DMS 273 treated with DMSO at 0.1 percent for 48 hours (cell line): ENCODE measurements at regions not wholly inside any gene's neighbourhood (a gene's known extent, or its start where the extent isn't known, plus 50 kb on each side); places are given as distances from the start of the nearest gene placed in this dataset.

Experiments
- DNase-seq: peaks from one replicate; lab custom pipeline; 2025; lab: John Stamatoyannopoulos, UW

- no peak for DNase-seq
Observed at GRCh38 chr2:37544591-37545031, 126.8 kb downstream of the CDC42EP3 start.

DNA sequence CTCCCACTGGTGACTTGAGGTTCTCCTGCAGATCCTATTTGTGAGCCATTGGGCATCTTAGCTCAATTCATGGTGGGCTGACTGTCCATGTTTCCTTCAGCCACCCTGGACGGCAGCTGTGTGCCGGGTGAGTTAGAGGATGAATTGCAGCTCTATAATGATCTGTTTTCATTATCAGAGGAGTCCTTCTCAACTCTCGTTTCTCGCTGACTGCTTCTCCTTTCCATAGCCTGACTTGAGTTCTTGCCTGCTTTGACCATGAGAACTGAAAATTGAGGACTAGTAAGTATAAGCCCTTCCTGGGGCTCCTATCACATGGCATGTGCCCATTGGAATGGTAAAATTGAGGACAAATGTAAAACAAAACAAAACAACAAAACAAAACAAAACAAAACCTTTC is 121.8 kb downstream of the CDC42EP3 start:
- no peak for DNase-seq

DNA sequence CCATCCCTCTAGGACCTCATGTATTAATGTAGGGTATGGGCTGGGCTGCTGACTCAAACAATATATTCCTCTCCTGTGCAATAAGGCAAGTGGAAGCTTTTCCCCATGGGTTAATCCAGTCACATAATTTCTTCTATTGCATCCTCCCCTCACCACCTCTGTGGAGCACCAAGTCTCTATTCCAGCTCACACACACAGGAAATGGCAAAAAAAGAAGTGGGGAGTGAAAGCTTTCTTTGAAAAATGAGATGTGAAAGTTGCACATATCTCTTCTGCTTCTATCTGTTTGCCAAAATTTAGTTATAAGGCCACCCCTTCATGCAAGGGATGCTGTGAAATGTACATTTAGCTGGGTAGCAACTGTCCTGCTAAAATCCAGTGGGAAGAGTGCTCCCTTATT is 121.3 kb downstream of the CDC42EP3 start:
- DNase-seq: no peak

GRCh38 chr2:37551783-37552182 is 119.7 kb downstream of the CDC42EP3 start:
- DNase-seq: no peak

- DNase-seq: no peak
Observed at GRCh38 chr2:37552339-37552738, 119.1 kb downstream of the CDC42EP3 start.

GRCh38 chr2:37553411-37554154 is 117.9 kb downstream of the CDC42EP3 start:
- no peak for DNase-seq

DNA sequence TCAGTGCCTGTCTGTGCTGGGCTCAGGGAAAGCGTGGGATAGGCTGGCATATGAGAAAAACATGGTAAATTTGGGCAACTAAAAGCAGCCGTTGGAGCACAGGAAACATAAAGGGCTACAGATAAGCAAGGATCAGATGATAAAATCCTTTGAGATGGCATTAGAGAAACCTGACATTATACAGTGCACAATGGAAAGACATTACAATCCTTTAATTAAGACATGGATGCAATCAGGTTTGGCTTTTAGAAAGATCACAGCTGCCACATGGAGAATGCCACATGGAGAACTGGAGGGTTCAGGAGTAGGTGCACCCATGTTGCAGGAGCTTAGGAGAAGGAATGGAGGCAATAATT is 117.3 kb downstream of the CDC42EP3 start:
- no peak for DNase-seq

DNA sequence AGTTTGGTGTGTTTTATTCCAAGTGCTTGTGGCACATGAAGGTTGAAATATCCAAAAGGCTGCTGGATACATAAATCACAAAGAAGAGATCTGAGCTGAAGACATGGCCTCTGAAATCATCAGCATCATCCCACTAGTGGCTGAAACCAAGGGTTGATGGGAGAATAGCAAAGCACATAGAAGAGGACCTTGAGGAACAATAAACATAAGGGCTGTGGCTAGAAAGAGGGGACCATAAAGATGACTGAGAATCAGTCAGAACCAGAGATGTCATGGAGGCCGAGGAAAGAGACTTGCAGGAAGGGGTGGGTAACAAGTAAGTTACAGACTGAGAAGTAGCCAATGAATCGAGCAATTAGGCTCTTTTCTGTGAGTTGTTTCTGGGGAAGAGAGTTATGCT is 116.8 kb downstream of the CDC42EP3 start:
- DNase-seq: no peak

- DNase-seq: no peak
Observed at GRCh38 chr2:37555457-37555856, 116.0 kb downstream of the CDC42EP3 start.

DNA sequence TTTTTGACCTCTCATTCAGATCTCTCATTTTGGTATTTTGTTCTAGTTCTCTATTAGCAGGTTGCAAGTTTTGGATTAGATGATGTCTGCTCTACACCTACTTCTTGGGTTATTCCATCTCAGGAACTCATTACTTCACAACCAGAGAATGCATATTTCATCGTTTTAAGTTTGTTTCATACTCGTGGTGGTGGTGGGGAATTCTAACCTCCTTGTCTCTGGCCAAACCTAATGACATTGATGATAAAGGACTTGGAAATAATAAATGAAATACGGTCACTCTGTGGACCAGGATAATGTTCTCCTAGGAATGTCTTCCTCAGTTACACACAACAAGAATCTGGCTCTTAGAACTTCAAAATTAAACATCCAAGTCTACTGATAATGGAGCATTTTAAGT is 115.2 kb downstream of the CDC42EP3 start:
- no peak for DNase-seq

- no peak for DNase-seq
Observed at GRCh38 chr2:37558623-37559022, 112.8 kb downstream of the CDC42EP3 start.

- no peak for DNase-seq
Observed at GRCh38 chr2:37560241-37560848, 111.1 kb downstream of the CDC42EP3 start.

- DNase-seq: no peak
Observed at GRCh38 chr2:37560863-37561614, 110.4 kb downstream of the CDC42EP3 start.

DNA sequence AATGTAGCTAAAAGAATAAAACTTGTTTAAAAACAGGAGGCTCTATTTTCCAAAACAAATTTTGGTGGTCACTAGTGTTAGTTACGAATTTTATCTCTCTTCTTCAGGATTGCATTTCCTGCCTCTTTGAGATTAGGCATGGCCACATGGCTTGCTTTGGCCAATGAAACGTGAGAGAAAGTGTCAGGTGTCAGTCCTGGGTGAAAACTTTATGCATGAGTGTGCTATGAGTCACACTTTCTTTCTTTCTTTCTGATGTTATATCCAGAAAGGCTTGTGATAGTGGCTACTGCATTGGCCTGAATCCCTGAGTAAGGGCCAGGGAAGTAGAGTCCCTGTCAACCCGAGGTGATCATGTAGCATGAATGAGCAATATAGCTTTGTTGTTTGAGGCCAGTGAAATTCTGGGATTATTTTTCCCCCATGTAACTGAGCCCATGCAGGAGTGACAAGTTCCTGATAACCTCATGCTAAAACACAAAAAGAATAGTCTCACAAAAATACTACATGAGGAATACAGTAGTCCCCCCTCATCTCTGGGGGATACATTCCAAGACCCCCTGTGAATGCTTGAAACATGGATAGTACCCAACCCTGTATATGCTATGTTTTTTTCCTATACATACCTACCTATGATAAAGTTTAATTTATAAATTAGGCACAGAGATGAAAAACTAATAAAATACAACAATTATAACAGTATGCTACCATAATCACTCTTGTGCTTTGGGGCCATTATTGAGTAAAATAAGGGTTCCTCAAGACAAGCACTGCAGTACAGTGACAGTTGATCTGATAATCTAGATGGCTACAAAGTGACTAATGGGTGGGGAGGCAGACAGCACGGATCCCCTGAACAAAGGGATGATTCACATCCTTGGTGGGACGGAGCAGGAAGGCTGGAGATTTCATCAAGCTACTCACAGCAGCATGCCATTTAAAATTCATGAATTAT is 109.5 kb downstream of the CDC42EP3 start:
- no peak for DNase-seq

- DNase-seq: no peak
Observed at GRCh38 chr2:37563375-37564015, 107.9 kb downstream of the CDC42EP3 start.

DNA sequence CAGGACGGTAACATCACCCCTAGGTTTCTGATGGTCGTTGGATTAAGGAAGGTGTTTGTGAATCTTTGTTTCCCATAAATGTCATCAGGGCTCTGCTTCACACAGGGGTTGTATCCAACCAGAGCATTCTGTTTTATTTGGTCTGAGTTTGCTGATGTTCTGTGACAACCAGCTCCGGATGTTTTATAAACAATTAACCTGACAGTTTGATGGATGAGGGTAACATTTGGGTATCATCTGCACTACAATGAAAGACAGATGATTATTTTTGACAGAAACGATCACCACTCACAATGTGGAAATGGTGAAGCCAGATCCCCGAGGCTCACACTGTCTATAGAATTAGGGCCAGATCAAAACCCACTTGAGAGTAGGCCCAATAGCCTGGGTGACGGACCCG is 107.1 kb downstream of the CDC42EP3 start:
- DNase-seq: no peak

DNA sequence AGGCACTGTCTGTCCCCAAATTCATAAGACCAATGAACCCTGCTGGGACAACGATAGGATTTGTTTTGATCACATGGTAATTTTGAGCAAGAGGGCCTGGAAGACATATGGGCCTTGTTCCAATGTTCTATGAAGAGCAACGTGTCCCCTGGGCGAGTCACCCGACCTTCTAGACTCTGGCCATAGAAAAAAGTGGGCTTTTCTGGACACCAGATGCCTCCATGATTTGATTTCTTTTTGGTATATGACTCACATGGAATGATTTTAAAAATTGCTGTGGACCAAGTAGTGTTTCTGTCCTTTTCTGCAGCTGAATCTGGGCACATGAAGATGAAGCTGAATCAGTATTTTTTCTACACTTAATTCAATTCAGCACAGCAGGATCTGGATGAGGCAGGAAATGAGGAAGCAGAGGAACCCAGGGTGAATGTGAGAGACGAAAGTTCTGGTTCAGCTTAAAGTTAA is 104.9 kb downstream of the CDC42EP3 start:
- DNase-seq: no peak

DNA sequence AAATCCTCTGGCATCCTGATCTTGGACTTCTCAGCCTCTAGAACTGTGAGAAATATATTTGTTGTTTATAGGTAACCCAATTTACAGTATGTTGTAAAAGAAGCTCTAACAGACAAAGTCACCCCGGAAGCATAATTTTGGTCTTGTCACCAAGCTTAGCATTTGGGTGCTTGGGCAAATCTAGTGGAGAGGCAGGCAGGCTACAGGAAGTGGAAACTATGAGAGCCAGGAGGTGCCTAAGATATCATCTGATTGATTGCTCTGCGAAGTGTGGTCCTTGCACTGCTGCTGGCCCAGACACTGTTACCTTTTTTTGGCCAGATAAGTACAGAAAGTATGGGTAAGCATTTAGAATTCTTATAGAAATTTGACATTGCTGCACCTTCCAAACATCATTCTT is 102.9 kb downstream of the CDC42EP3 start:
- no peak for DNase-seq

GRCh38 chr2:37569131-37569823 is 102.2 kb downstream of the CDC42EP3 start:
- DNase-seq: no peak

- DNase-seq: no peak
Observed at GRCh38 chr2:37569986-37570679, 101.3 kb downstream of the CDC42EP3 start.
